ENCODE measurements at regions not wholly inside any gene's neighbourhood (a gene's known extent, or its start where the extent isn't known, plus 50 kb on each side); places are given as distances from the start of the nearest gene placed in this dataset.

GRCh38 chr13:26872525-26873385 is 112.2 kb upstream of the GPR12 start:
- Mint-ChIP-seq H3K4me3 (no peak overlapping the region), H3K9me3 (peaks cover 5 to 14% (median 9%) of the 10 kb centered on the region in 7 donors), H3K27me3 (ENCODE audit: low read depth in 3 of 3) (peaks cover 0 to 6% (median 1%) of the 10 kb centered on the region in 3 donors), H3K27ac (no peak overlapping the region), H3K4me1 (no peaks in the 10 kb centered on the region), H3K36me3 (no peaks in the 10 kb centered on the region)
- DNase-seq = peak in 1 of 3 donors; percentile 8
- Histone ChIP-seq H3K9ac (ENCODE audit: insufficient read depth, low read length, poor library complexity, severe bottlenecking) (no peak overlapping the region), H3K4me1 (ENCODE audit: control insufficient read depth in 1 of 2, insufficient read depth in 2 of 2, low read length in 2 of 2) (no peaks in the 10 kb centered on the region), H3K4me2 (replicated peaks; ENCODE audit: extremely low read depth, low read length, poor library complexity, severe bottlenecking) (no peak overlapping the region), H3K27me3 (ENCODE audit: control insufficient read depth in 2 of 2, insufficient read depth in 2 of 2, low read length in 2 of 2) (no peaks in the 10 kb centered on the region), H3K27ac (ENCODE audit: low read depth in 1 of 2, low read length in 2 of 2) (no peak overlapping the region), H3K36me3 (replicated peaks in 1 of 2; ENCODE audit: control insufficient read depth in 1 of 2, insufficient read depth in 2 of 2, low read length in 2 of 2) (no peaks in the 10 kb centered on the region), H3K9me3 (replicated peaks in 1 of 2; ENCODE audit: control insufficient read depth in 1 of 2, insufficient read depth in 1 of 2, low read length in 2 of 2) (peaks cover 5% of the 10 kb centered on the region in 2 donors), H3K79me2 (ENCODE audit: insufficient read depth, low read length) (no peaks in the 10 kb centered on the region), H3K4me3 (replicated peaks in 1 of 3; ENCODE audit: low read depth in 2 of 3, low read length in 3 of 3) (no peak overlapping the region), H2AFZ (ENCODE audit: insufficient read depth, low read depth, low read length, poor library complexity, severe bottlenecking) (no peak overlapping the region), H4K20me1 (ENCODE audit: insufficient read depth, low read length) (no peaks in the 10 kb centered on the region)
- WGBS (ENCODE audit: insufficient coverage) = 66% methylated on average over 24 of the region's 28 CpGs
- intact Hi-C loops (cut with micrococcal nuclease) = no loop called here
- peak; percentile 62 for TF ChIP-seq CTCF (IDR thresholded peaks at IDR 0.05)

GRCh38 chr13:26867451-26868091 is 107.0 kb upstream of the GPR12 start:
- no peaks in the 10 kb centered on the region for H3K9me3 Mint-ChIP-seq
- H3K4me1 ChIP-seq (ENCODE audit: control insufficient read depth in 1 of 2, insufficient read depth in 2 of 2, low read length in 2 of 2) = no peaks in the 10 kb centered on the region
- intact Hi-C loops (cut with micrococcal nuclease) = no loop called here
- no peaks in the 10 kb centered on the region for H3K36me3 ChIP-seq (replicated peaks in 1 of 2; ENCODE audit: control insufficient read depth in 1 of 2, insufficient read depth in 2 of 2, low read length in 2 of 2)
- H3K4me3 ChIP-seq (replicated peaks in 1 of 3; ENCODE audit: low read depth in 2 of 3, low read length in 3 of 3) = no peak overlapping the region
- WGBS (ENCODE audit: insufficient coverage) = 24% methylated on average over 2 of the region's 5 CpGs
- H3K4me2 ChIP-seq (replicated peaks; ENCODE audit: extremely low read depth, low read length, poor library complexity, severe bottlenecking) = no peak overlapping the region
- H3K4me3 Mint-ChIP-seq = no peak overlapping the region
- TF ChIP-seq CTCF (IDR thresholded peaks at IDR 0.05) = no peak
- H3K27me3 Mint-ChIP-seq (ENCODE audit: low read depth in 3 of 3) = peaks cover 0 to 5% (median 5%) of the 10 kb centered on the region in 3 donors
- H3K27me3 ChIP-seq (ENCODE audit: control insufficient read depth in 2 of 2, insufficient read depth in 2 of 2, low read length in 2 of 2) = no peaks in the 10 kb centered on the region
- H3K9ac ChIP-seq (ENCODE audit: insufficient read depth, low read length, poor library complexity, severe bottlenecking) = no peak overlapping the region
- H4K20me1 ChIP-seq (ENCODE audit: insufficient read depth, low read length) = no peaks in the 10 kb centered on the region
- no peaks in the 10 kb centered on the region for H3K9me3 ChIP-seq (replicated peaks in 1 of 2; ENCODE audit: control insufficient read depth in 1 of 2, insufficient read depth in 1 of 2, low read length in 2 of 2)
- no peaks in the 10 kb centered on the region for H3K36me3 Mint-ChIP-seq
- no peak for DNase-seq
- H3K27ac Mint-ChIP-seq = no peak overlapping the region
- no peaks in the 10 kb centered on the region for H3K79me2 ChIP-seq (ENCODE audit: insufficient read depth, low read length)
- H3K4me1 Mint-ChIP-seq = no peaks in the 10 kb centered on the region
- H2AFZ ChIP-seq (ENCODE audit: insufficient read depth, low read depth, low read length, poor library complexity, severe bottlenecking) = no peak overlapping the region
- no peak overlapping the region for H3K27ac ChIP-seq (ENCODE audit: low read depth in 1 of 2, low read length in 2 of 2)

All from CD14-positive monocyte (primary cell).